HCT116 (cell line): ENCODE measurements at regions not wholly inside any gene's neighbourhood (a gene's known extent, or its start where the extent isn't known, plus 50 kb on each side); places are given as distances from the start of the nearest gene placed in this dataset.

Experiments used
- ATAC-seq: fragments of 200-7000 bp; cut with Tn5 transposase; 2 replicates; pipeline ENCODE4 v1.9.1; 2020; ENCODE audit warnings: mild to moderate bottlenecking, moderate library complexity
- BruUV-seq: library from RNA; stranded (reverse); fragments of 400-500 nt; replicated peaks from 2 replicates; lab custom pipeline; 2021; lab: Mats Ljungman, UMichigan
- CTCF ChIA-PET: fragments of 300-600 bp; sonication (Branson Sonifier 250); formaldehyde crosslinking; loops from one replicate; lab custom pipeline; 2021; ENCODE audit warnings: antibody characterized with exemption; lab: Charles Lee
- POLR2A ChIA-PET: fragments of 300-600, 350-600 bp; sonication (Branson Sonifier 250); formaldehyde crosslinking; loops from one replicate; lab custom pipeline; 2021; ENCODE audit warnings: antibody characterized with exemption; lab: Charles Lee
- RAD21 ChIA-PET, 2 experiments: fragments of 300-600 bp; sonication (Branson Sonifier 250); formaldehyde crosslinking; loops; one replicate each; lab custom pipeline; 2023; ENCODE audit warnings: low total read pairs in 2 of 2; ENCODE audit not compliant: uncharacterized antibody in 2 of 2, unreplicated experiment in 2 of 2, low non-redundant PET in 1 of 2; lab: Charles Lee
- DNase-seq: peaks from one replicate; pipeline ENCODE4 v3.0.0-alpha.2; 2010; ENCODE audit warnings: low read depth, low spot score
- H2AFZ ChIP-seq: fragments of 200-600 bp; shearing (Covaris generic), sonication (generic); 2 replicates; pipeline ENCODE4 v1.6.1; 2017; ENCODE audit warnings: low read depth, mixed run types, mixed read lengths, antibody characterized with exemption, low read length; ENCODE audit not compliant: poor library complexity, severe bottlenecking
- H3K27ac ChIP-seq: 2 replicates; pipeline ENCODE4 v1.5.1; 2012; ENCODE audit warnings: low read depth, low read length
- H3K27me3 ChIP-seq: fragments of 200-600 bp; sonication (generic); 2 replicates; pipeline ENCODE4 v1.6.1; 2016; ENCODE audit warnings: mixed run types, low read length, mixed read lengths; ENCODE audit not compliant: insufficient read depth
- H3K36me3 ChIP-seq, 2 experiments: fragments of 200-500 bp in 1 of 2; fragments of 200-600 bp in 1 of 2; sonication (Bioruptor generic) in 1 of 2; sonication (generic) in 1 of 2; 2 replicates each; pipeline versions ENCODE4 v1.5.1 to v1.6.1; 2014 to 2016; ENCODE audit warnings: low read length in 2 of 2, inconsistent platforms in 1 of 2, mixed read lengths in 1 of 2, mixed run types in 1 of 2; ENCODE audit not compliant: insufficient read depth in 2 of 2, control insufficient read depth in 1 of 2
- H3K4me1 ChIP-seq, 2 experiments: fragments of 200-600 bp in 1 of 2; sonication (generic) in 1 of 2; 2 replicates each; pipeline versions ENCODE4 v1.5.1 to v1.6.1; 2012 to 2017; ENCODE audit warnings: low read length in 2 of 2, inconsistent platforms in 1 of 2, mild to moderate bottlenecking in 1 of 2, mixed read lengths in 1 of 2, mixed run types in 1 of 2, moderate library complexity in 1 of 2; ENCODE audit not compliant: insufficient read depth in 2 of 2, control insufficient read depth in 1 of 2
- H3K4me2 ChIP-seq: fragments of 200-600 bp; sonication (generic); 2 replicates; pipeline ENCODE4 v1.6.1; 2017; ENCODE audit warnings: mixed run types, low read length, mixed read lengths
- H3K4me3 ChIP-seq, 2 experiments: fragments of 200-600 bp in 1 of 2; sonication (generic) in 1 of 2; replicated peaks in 1 of 2; 2 replicates each; pipeline ENCODE4 v1.5.1; 2011 to 2016; ENCODE audit warnings: low read length in 2 of 2, control low read depth in 1 of 2, low read depth in 1 of 2, mild to moderate bottlenecking in 1 of 2, mixed read lengths in 1 of 2, mixed run types in 1 of 2
- H3K79me2 ChIP-seq: fragments of 200-600 bp; sonication (generic); 2 replicates; pipeline ENCODE4 v1.6.1; 2017; ENCODE audit warnings: mild to moderate bottlenecking, mixed run types, low read length, moderate library complexity, mixed read lengths; ENCODE audit not compliant: insufficient read depth
- H3K9ac ChIP-seq: fragments of 200-600 bp; sonication (generic); 2 replicates; pipeline ENCODE4 v1.6.1; 2016; ENCODE audit warnings: low read length, mixed read lengths
- H3K9me2 ChIP-seq: fragments of 200-600 bp; sonication (generic), shearing (Covaris generic); 2 replicates; pipeline ENCODE4 v1.6.1; 2017; ENCODE audit warnings: mixed run types, mild to moderate bottlenecking, moderate library complexity; ENCODE audit not compliant: insufficient read depth
- H3K9me3 ChIP-seq, 2 experiments: fragments of 200-500 bp in 1 of 2; fragments of 200-600 bp in 1 of 2; sonication (Bioruptor generic) in 1 of 2; sonication (generic) in 1 of 2; 2 replicates each; pipeline ENCODE4 v1.6.1; 2014 to 2017; ENCODE audit warnings: low read length in 2 of 2, mixed read lengths in 2 of 2, inconsistent platforms in 1 of 2, low read depth in 1 of 2, mild to moderate bottlenecking in 1 of 2, mixed run types in 1 of 2, moderate library complexity in 1 of 2; ENCODE audit not compliant: control insufficient read depth in 1 of 2, insufficient read depth in 1 of 2
- H4K20me1 ChIP-seq: fragments of 200-600 bp; sonication (generic), shearing (Covaris generic); 2 replicates; pipeline ENCODE4 v1.6.1; 2017; ENCODE audit warnings: mixed run types, mild to moderate bottlenecking, moderate library complexity; ENCODE audit not compliant: insufficient read depth
- ELF1 ChIP-seq: IDR thresholded peaks from 2 replicates; pipeline ENCODE4 v1.6.1; 2012; ENCODE audit warnings: low read depth, borderline replicate concordance
- EZH2phosphoT487 ChIP-seq: fragments of 200-600 bp; IDR thresholded peaks from 2 replicates; pipeline ENCODE4 v1.6.1; 2018; ENCODE audit warnings: antibody characterized with exemption, borderline replicate concordance
- JUND ChIP-seq: IDR thresholded peaks from 2 replicates; pipeline ENCODE4 v1.6.1; 2012
- POLR2A ChIP-seq: IDR thresholded peaks from 2 replicates; pipeline ENCODE4 v1.7.0; 2011; ENCODE audit warnings: borderline replicate concordance; ENCODE audit not compliant: insufficient read depth, insufficient read length; ENCODE audit errors: extremely low read depth
- POLR2AphosphoS5 ChIP-seq: IDR thresholded peaks from 2 replicates; pipeline ENCODE4 v1.6.1; 2011; ENCODE audit warnings: mild to moderate bottlenecking, low read depth, low read length, moderate library complexity
- SIN3A ChIP-seq: IDR thresholded peaks from 2 replicates; pipeline ENCODE4 v1.6.1; 2012; ENCODE audit warnings: low read depth
- YY1 ChIP-seq: IDR thresholded peaks from 2 replicates; pipeline ENCODE4 v1.6.1; 2011; ENCODE audit warnings: low read length, low read depth, moderate library complexity, mild to moderate bottlenecking; ENCODE audit not compliant: insufficient replicate concordance; ENCODE audit errors: extremely low read depth
- ZNF274 ChIP-seq: fragments of 200-500 bp; sonication (Bioruptor generic); IDR thresholded peaks from 2 replicates; pipeline ENCODE4 v1.6.1; 2014; ENCODE audit warnings: mild to moderate bottlenecking, low read depth, low read length, inconsistent platforms
- intact Hi-C: fragments of 100-400 bp; cut with micrococcal nuclease; formaldehyde crosslinking; loops from 2 replicates; pipeline ENCODE4 v1.10.0; 2022
- TF ChIP-seq, protein P1 (sequence below): IDR thresholded peaks from 2 replicates; pipeline ENCODE4 v1.6.1; 2011; ENCODE audit warnings: mild to moderate bottlenecking, low read length, moderate library complexity; ENCODE audit not compliant: insufficient replicate concordance; ENCODE audit errors: extremely low read depth
- TF ChIP-seq, protein P2 (sequence below): IDR thresholded peaks from 2 replicates; pipeline ENCODE4 v1.6.1; 2012; ENCODE audit warnings: low read depth
- TF ChIP-seq, protein P3 (sequence below): IDR thresholded peaks from 2 replicates; pipeline ENCODE4 v1.6.1; 2012

DNA sequence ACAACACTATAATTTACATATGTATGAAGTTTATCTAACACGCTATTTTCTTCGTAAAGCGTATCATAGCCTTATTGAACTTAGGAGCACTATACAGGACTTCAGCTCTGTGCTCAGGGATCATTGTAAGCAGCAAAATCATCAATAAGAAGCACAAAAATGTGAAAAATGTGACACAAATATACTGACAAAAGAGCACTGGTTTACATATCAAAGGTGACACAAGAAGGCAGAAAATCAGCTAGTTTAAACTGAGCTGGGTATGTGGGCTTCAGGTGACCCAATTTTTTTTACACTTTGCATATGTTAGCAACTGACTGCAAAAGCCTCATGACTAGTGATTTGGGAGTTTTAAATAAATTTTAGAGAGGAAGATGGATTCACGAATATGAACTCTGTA lies 215.2 kb upstream of the CHORDC1 start:
- ChIA-PET CTCF (no interaction called here), POLR2A (no interaction called here)

More for the DNA sequence above, 215.2 kb upstream of the CHORDC1 start:
- Histone ChIP-seq H4K20me1 (no peaks in the 10 kb centered on the region), H3K9me3 (0 out of 4 replicates have a peak, but pooled peaks cover 0 to 5% of the 10 kb centered on the region in 2 experiments), H3K36me3 (no peaks in the 10 kb centered on the region), H3K9me2 (no peaks in the 10 kb centered on the region), H3K9ac (no peak overlapping the region), H2AFZ (no peak overlapping the region), H3K27ac (no peak overlapping the region), H3K79me2 (no peaks in the 10 kb centered on the region), H3K4me1 (no peaks in the 10 kb centered on the region), H3K4me3 (no peak overlapping the region), H3K27me3 (no peaks in the 10 kb centered on the region), H3K4me2 (no peak overlapping the region)
- intact Hi-C loops, result no loop called here
- BruUV-seq, result no TSS peak
- DNase-seq (no peak), ATAC-seq (no peak)
- RAD21 ChIA-PET, result no interaction called here
- TF ChIP-seq SIN3A (no peak), POLR2A (no peak), POLR2AphosphoS5 (no peak), ELF1 (no peak), EZH2phosphoT487 (no peak), JUND (no peak), ZNF274 (no peak), YY1 (no peak)
- TF ChIP-seq, protein P1, sequence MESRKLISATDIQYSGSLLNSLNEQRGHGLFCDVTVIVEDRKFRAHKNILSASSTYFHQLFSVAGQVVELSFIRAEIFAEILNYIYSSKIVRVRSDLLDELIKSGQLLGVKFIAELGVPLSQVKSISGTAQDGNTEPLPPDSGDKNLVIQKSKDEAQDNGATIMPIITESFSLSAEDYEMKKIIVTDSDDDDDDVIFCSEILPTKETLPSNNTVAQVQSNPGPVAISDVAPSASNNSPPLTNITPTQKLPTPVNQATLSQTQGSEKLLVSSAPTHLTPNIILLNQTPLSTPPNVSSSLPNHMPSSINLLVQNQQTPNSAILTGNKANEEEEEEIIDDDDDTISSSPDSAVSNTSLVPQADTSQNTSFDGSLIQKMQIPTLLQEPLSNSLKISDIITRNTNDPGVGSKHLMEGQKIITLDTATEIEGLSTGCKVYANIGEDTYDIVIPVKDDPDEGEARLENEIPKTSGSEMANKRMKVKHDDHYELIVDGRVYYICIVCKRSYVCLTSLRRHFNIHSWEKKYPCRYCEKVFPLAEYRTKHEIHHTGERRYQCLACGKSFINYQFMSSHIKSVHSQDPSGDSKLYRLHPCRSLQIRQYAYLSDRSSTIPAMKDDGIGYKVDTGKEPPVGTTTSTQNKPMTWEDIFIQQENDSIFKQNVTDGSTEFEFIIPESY, result no peak
- TF ChIP-seq, protein P2, sequence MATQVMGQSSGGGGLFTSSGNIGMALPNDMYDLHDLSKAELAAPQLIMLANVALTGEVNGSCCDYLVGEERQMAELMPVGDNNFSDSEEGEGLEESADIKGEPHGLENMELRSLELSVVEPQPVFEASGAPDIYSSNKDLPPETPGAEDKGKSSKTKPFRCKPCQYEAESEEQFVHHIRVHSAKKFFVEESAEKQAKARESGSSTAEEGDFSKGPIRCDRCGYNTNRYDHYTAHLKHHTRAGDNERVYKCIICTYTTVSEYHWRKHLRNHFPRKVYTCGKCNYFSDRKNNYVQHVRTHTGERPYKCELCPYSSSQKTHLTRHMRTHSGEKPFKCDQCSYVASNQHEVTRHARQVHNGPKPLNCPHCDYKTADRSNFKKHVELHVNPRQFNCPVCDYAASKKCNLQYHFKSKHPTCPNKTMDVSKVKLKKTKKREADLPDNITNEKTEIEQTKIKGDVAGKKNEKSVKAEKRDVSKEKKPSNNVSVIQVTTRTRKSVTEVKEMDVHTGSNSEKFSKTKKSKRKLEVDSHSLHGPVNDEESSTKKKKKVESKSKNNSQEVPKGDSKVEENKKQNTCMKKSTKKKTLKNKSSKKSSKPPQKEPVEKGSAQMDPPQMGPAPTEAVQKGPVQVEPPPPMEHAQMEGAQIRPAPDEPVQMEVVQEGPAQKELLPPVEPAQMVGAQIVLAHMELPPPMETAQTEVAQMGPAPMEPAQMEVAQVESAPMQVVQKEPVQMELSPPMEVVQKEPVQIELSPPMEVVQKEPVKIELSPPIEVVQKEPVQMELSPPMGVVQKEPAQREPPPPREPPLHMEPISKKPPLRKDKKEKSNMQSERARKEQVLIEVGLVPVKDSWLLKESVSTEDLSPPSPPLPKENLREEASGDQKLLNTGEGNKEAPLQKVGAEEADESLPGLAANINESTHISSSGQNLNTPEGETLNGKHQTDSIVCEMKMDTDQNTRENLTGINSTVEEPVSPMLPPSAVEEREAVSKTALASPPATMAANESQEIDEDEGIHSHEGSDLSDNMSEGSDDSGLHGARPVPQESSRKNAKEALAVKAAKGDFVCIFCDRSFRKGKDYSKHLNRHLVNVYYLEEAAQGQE, result no peak
- TF ChIP-seq, protein P3, sequence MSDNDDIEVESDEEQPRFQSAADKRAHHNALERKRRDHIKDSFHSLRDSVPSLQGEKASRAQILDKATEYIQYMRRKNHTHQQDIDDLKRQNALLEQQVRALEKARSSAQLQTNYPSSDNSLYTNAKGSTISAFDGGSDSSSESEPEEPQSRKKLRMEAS, result no peak
